ENCODE measurements at regions not wholly inside any gene's neighbourhood (a gene's known extent, or its start where the extent isn't known, plus 50 kb on each side); places are given as distances from the start of the nearest gene placed in this dataset.

GRCh38 chr6:786946-787763, 94.2 kb upstream of the EXOC2 start:
- DNase-seq (ENCODE audit: extremely low read depth, low read depth) = no peak

GRCh38 chr6:783966-784735, 91.2 kb upstream of the EXOC2 start:
- DNase-seq (ENCODE audit: extremely low read depth, low read depth) = no peak
- no peak for TF ChIP-seq CTCF (IDR thresholded peaks at IDR 0.05; ENCODE audit: low read depth, low read length)

More at GRCh38 chr6:786946-787763, 94.2 kb upstream of the EXOC2 start:
- peak; percentile 64 for TF ChIP-seq CTCF (IDR thresholded peaks at IDR 0.05; ENCODE audit: low read depth, low read length)

GRCh38 chr6:782141-782540, 89.2 kb upstream of the EXOC2 start:
- no peak for TF ChIP-seq CTCF (IDR thresholded peaks at IDR 0.05; ENCODE audit: low read depth, low read length)
- no peak for DNase-seq (ENCODE audit: extremely low read depth, low read depth)

GRCh38 chr6:781350-781961, 88.5 kb upstream of the EXOC2 start:
- DNase-seq (ENCODE audit: extremely low read depth, low read depth) = no peak
- no peak for TF ChIP-seq CTCF (IDR thresholded peaks at IDR 0.05; ENCODE audit: low read depth, low read length)

GRCh38 chr6:780706-781105, 87.8 kb upstream of the EXOC2 start:
- TF ChIP-seq CTCF (IDR thresholded peaks at IDR 0.05; ENCODE audit: low read depth, low read length) = no peak

GRCh38 chr6:776951-777350, 84.0 kb upstream of the EXOC2 start:
- no peak for TF ChIP-seq CTCF (IDR thresholded peaks at IDR 0.05; ENCODE audit: low read depth, low read length)
- DNase-seq (ENCODE audit: extremely low read depth, low read depth) = no peak

More at GRCh38 chr6:780706-781105, 87.8 kb upstream of the EXOC2 start:
- no peak for DNase-seq (ENCODE audit: extremely low read depth, low read depth)

- DNase-seq (ENCODE audit: extremely low read depth, low read depth) = no peak
- no peak for TF ChIP-seq CTCF (IDR thresholded peaks at IDR 0.05; ENCODE audit: low read depth, low read length)
Measured at GRCh38 chr6:776528-776931, 83.6 kb upstream of the EXOC2 start.
